AG20443 (cell line): ENCODE measurements at regions not wholly inside any gene's neighbourhood (a gene's known extent, or its start where the extent isn't known, plus 50 kb on each side); places are given as distances from the start of the nearest gene placed in this dataset.
"Not testable (repeated sequence)": the region's sequence is repeated elsewhere in the genome, so short reads cannot be mapped to it uniquely, and the experiment has no call there.

ENCODE experiments used
- DNase-seq: peaks from one replicate; pipeline ENCODE4 v3.0.0; 2012; ENCODE audit warnings: low spot score, mixed read lengths

DNA sequence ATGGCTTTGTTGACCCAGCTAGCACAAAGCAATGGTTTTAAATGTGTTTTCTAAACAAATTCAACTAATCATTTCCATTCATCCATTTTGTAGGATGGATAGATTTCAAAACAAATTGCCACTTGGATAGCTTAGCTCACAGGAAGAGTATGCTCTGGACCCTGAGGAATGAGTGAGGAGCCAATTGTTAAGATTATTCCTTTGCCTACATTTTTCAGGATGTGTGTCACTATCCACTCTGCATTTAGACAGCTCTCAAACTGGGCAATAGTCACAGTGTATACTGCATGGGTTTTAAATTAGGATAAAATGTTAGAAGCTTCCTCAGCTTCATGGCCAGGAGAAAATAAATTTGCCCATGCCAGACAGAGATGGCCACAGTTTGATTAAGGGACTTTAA, 605.6 kb upstream of the TEX47 start:
- DNase-seq, result peak; percentile 5

DNA sequence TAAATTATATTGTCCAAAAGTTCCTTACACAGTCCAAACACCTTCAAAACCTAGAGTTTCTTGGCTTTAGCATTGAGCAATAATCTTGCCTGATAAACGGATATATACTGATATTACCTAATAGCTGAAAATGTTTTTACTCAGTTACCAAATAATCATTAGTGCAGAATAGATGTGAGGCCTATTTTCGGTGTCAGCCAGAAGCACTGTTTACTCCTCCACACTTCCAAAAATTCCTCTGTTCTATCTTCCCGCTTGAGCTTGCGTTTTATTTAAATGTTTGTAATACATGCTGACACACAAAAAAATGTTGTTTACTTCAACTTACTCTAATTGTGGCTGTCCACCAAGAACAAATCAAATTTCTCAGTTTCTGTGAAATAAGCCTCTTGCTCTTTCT, 606.2 kb upstream of the TEX47 start:
- DNase-seq, result no peak

DNA sequence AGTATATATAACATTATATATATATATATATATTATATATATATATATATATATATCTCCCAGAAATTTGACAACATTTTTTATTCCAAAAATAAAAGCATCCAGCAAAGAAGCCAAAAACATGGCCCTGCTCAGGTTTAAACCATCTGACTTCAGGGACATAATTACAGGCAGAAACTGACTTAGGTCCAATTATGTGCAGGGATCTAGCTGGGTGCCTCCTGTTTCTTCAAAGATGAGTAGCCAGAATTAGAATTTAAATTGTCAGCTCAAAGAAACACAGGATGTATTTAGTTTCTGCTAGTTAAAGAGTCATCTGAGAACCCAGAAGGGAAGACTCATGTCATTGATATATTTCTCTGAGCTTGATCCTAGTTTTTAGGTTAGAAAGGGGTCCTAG, 656.4 kb upstream of the TEX47 start:
- no peak for DNase-seq

DNA sequence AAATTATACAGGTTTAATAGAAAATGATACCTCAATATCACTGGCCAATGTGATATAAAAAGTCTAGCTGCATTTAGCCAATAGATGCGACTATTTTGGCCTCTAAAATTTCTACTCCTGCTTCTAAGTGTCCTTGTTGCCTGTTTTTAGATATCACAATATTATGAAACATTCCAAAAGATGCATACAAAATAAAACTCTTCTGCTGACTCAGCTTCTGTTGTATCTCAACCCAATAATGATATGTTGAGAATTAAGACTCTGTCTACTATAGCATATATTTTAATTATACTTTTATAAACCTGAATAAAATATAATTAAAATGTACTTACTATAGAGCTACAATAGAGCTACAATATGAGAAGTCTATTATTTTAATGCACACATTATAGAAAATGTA, 661.0 kb upstream of the TEX47 start:
- no peak for DNase-seq

DNA sequence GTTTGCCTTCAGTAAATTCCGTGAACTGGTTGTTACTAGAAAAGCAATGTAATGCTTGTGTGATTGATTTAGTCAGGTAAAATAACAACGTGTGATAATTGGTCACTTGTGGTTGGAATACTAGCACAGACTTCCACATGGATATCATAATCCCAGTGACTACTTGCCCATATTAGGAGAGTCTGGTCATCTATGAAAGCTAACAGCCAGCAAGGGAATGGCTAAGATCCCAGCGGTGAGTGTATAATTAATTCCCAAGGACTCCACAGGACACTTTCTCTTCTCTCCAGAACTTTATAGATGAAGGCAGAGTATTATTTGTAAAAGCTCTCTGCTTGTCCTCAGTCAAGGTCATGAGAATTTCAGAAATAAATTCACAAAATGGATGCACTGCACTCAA, 662.6 kb upstream of the TEX47 start:
- DNase-seq, result no peak

DNA sequence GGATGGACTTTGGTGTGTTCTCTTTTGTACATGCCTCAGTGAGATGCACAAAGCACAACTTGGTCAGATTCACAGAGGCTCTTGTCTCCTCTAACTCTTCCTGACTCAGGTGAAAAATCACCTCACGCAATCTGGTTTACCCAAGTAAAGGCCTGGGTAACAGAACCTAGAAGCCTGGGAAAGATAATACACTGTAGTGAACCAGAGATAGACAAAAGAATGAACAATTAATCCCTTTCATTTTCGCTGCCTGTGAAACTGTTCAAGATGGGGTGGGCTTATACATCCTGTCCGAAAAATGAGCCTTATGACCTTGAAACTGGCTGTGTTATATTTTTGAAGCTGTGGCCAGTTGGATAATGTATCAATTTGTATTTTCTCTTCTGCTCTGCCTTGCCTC, 678.9 kb upstream of the TEX47 start:
- no peak for DNase-seq

DNA sequence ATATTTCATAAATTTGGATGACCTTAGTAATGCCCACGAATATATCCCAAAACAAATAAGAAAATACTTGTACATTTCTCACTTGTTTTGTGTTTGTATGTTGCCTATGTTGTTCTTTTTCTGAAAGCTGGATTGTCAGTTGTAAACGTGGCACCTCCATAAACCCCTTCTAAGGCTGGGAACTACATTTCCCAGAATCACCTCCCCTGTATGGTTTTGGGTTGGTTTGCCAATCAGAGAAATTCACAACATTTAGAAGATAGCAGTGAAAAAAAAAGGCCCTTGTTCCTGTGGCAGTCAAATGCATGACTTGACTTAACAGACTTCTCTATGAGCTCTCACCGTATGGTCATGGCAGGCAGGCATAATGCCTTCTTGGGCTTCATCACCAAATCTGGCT, 676.3 kb upstream of the STEAP1 start:
- no peak for DNase-seq

DNA sequence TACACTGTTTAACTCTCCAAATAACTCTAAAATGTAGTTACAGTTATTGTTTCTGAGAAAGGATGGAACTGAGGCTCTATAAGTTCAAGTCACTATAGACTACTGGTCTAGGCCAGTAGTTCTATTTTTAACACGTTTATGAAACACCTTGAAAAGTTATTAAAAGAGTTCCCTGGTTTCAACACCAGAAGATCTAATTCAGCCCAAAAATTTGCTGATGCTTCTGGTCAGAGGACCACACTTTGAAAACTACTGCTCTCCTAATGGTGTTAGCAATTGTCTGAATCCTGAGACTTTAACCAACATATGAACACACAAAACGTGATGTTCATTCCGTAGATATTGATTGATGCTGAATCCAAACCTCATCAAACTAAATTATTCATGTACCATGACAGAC, 658.6 kb upstream of the STEAP1 start:
- no peak for DNase-seq

DNA sequence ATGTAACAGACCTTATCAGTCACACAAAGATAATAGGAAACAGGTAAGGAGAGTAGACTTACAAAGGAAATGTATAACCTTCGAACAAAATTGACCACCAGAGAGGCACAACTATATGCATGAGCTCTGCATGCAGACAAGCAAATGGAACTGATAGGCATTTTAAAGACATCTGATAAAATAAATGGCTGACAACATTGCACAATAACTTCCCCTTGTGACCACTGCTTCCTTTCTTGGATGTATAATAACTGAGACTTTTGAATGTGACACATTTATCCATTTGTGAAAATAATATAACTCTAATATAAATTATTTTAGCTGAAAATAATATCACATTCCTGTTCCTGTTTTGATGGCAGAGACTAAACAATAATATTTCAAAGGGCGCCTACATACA, 654.2 kb upstream of the STEAP1 start:
- DNase-seq, result no peak

DNA sequence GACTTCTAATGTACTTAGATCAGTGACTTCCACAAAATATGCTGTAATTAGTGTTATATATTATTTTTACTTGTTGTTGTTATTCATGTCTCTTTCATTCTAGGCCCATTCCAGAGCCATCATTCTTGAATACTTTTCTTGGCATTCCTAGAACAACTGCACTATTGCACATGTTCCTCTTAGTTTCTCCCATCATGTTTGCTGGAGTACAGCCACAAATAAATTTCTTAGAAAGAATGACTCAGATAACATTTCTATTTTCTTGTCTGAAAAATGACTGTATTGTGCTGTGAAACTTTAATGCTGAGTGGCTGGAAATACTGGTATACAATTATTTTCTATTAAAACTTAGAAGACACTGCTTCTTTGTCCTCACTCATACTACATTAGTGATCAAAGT, 651.0 kb upstream of the STEAP1 start:
- no peak for DNase-seq

DNA sequence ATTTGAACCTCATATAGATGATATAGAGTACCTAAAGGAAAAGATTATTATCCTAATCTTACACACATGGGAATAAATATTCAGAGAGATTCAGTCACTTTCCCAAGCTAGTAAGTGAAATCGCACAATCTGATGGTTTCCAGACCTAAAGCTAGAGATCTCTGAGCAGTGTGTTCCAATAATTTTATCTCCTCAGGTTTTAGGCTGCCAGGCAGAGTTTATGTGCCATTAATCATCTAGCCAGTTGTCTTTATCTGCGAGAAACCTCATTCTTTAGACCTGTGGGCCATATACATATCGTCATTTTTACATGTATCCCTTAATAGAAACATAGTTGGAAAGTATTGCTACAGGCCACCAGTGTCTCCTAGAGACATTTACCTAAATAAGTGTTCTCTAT, 647.2 kb upstream of the STEAP1 start:
- no peak for DNase-seq

DNA sequence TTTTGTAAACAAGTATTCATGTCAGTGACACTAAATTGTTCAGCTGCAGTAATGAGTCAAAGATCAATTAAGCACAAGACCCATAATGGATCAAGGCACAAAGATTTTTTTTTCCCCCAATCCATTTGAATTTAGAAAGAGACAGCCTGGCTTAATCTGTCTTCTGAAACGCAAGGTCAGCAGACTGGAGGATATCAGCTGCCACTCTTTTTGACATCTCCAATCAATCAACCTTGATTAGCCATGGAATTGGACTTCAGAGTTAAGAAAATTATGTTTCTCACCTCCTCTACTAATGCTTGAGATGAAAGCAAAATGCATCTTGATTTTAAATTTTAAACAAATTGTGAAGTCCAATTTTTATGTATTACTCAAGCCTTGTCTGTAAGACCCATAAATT, 642.4 kb upstream of the STEAP1 start:
- no peak for DNase-seq

DNA sequence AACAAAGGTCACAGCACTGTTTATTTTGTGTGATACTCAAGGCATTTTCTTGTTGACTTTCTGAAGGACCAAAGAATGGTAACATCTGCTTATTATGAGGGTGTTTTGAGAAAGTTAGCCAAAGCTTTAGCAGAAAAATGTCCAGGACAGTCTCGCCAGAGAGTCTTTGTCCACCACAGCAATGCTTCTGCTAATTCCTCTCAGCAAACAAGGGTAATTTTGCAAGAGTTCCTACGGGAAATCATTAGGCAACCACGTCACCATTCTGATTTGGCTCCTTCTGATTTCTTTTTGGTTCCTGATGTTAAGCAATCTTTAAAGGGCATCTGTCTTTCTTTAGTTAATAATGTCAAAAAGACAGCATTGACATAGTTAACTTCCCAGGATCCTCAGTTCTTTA, 639.3 kb upstream of the STEAP1 start:
- DNase-seq, result no peak

DNA sequence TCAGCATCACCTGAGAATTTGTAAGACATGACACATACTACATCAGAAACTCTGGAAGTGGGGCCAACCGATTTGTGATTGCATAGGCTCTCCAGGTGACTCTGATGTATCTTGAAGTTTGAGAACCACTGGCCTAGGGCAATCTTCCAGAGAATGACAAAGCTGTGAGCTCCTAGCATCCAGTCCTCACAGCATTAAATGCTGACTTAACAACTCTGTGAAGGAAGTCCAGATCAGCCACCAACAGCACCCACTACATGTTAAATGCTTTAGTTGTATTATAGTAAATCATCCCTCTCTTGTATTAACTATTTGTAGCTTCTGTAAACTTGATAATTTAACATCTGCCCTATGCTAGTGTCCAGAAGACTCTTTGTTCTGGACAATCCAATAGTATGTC, 636.5 kb upstream of the STEAP1 start:
- no peak for DNase-seq

DNA sequence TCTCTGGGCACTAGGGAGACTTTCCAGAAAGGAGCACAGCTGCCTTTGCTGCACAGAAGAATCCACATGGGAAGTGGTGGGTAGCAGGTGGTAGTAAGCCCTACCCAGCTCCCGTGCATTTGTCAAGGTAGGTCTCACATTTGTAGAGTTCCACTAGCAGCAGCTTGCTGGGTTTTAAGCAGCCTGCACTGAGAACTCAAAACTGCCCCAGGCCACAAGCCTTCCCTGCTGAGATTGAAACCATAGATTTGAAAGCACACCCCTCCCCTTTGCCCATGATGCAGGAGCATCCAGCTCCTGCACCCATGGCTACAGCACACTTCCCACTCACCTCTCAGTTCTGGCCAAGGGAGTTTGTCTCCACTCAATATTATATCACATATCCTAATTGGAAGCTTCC, 604.5 kb upstream of the STEAP1 start:
- DNase-seq, result no peak

DNA sequence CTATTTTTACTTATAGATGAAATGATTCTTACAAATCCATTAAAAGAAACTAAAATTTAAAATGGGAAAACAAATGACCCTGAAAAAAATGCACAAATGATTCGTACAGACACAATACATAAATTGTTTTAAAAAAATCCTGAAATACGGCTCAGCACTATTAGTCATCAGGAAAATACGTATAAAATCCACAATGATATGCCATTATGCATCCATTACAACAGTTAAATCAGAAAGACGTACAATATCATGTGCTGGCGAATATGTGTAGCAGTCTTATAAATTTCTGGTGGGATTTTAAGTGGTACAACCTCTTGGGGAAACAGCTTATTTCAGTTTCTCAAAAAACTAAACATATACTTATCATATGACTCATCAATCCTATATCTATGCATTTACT, 600.1 kb upstream of the STEAP1 start:
- DNase-seq, result no peak

DNA sequence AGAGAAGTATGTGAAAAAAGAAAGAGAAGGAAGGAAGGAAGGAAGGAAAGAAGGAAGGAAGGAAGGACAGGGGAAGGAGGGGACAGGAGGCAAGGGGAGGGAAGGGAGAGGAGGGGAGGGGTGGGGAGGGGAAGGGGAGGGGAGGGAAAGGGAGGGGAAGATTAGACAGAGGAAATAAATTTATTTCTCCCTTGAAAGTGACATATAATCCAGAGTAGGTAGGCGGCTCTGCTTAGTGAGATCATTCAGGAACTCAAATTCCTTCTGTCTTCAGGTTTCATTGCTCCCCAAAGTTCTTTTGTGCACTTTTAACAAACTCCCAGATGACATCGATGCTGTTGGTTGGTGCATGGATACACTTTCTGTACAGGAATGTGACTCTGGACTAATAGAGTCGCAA, 594.7 kb upstream of the STEAP1 start:
- DNase-seq, result no peak

DNA sequence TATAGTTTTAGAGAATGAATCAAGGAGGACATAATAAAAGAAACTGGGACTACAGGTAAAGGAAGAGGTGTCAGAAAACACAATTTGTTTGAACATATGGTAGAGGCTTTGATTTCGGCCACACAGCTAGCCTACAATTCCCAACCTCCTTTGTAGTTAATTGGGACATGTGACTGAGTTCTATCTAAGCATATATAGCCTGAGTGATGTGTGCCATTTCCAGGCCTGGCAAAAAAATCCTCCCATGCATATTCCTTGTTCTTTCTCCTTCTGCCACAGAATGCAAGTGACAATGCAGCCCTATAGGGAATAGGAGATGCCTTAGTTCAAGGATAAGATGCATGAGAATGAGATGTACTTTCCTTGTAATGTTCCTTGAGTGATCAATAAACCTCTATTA, 590.7 kb upstream of the STEAP1 start:
- no peak for DNase-seq

DNA sequence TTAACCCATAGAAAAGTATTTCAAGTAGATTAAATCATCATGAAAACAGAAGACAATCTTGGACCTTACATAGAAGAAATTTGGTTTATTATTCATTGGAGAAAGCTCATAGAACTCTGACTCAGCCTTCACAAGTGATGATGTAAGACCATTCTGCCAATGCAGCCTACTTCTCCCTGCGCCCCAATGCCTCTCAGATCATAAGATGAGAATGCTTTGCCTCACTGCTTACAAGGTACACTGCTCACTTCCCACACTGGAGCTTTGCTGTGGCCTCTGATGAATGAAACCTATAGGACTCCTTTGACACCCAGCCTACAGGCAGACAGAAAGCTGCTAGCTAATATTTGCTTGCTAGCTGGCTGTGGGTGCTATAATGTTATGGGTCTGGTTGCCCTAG, 569.4 kb upstream of the STEAP1 start:
- DNase-seq, result no peak

DNA sequence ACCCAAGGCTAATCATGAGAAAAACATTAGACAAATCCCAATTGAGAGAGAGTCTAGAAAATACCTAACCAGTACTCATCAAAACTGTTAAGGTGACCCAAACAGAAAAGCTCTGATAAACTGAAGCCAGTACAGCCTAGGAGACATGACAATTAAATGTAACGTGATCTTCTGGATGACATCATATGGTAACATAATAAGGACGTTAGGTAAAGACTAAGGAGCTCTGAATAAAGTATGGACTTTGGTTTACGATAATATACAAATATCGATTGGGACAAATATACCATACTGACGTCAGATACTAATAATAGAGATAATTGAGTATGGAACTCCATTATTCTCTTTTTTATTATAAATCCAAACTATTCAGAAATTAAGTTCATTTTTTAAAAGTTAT, 561.1 kb upstream of the STEAP1 start:
- no peak for DNase-seq

DNA sequence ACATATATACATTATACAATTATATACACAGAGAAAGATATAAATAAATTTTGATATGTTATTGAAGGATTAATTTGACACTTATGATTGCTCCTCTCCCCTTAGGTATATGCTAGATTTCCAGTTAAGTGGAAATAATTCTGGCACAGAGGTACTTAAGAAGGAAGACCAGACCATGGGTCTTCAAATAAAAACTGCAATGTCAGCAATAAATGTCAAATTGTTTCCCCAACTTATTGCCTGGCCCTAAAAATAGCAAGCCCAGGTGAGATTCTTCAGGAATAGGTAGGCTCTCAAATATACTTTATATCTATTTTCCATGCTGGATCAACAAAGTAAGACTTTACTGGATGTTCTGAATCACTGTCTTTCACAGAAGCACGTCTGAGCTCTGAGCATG, 551.3 kb upstream of the STEAP1 start:
- no peak for DNase-seq

DNA sequence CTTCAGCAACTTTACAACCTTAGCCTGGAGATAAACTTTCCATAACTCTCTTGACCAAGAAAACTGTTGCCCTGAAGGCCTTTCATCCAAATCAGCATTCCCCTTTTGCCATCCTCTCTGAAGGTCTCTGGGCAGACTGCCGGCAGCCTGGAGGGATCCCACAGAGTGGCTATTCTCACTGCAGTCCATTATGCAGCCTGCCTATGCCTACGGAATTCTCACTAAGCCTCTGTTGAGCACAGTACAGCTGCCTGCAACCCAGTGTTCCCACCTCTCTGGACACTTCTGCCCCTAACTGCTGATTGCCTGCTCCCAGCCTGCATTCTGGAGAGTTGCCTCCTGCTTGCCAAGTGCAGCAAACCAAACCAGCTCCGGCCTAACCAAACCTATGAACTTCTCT, 548.9 kb upstream of the STEAP1 start:
- no peak for DNase-seq

DNA sequence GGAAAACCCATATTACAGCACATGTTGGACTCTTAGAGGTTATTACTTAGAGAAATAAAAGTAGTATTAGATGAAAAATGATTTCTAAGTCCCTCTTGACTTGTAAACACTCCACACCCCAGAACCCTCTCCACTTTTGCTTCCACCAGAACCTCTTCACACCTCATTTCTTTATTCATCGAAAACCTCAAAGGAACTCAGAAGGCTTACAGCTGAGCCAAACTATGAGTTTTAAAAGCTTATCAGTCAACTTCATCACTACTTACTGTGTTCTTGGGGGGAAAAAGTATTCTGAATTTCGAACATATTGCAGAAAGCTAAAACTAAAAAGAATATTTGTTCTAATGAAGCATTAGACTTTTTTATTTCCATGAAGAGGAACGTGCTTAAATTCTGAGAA, 547.8 kb upstream of the STEAP1 start:
- DNase-seq, result no peak

DNA sequence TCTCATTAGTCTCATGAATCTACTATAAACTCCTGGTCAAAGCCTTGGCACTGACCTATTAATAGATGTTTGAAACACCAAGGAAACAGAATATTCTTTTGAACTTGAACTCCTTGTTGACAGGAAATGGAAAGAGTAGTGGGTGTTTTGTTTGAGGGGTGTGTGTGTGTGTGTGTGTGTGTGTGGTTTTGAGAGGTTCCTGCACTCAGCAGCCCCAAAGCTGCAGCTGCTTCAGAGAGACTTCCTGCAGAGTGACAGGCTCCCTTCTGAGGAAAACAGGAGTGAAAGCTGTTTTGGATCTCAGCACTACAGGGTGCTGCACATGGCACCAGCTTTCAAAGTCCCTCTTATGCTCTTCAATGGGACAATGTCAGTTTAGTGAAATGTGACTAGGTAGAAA, 546.5 kb upstream of the STEAP1 start:
- DNase-seq, result no peak

DNA sequence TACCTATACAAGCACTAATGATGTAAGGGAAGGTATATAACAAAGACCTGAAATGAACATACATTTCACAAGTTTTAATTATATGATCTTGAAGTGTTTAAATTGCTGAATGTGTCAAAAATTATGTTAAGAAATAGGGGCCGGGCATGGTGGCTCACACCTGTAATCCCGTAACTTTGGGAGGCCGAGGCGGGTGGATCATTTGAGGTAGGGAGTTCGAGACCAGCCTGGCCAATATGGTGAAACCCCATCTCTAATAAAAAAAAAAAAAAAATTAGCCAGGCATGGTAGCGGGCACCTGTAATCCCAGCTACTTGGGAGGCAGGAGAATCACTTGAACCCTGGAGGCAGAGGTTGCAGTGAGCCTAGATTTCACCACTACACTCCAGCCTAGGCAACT, 537.4 kb upstream of the STEAP1 start:
- DNase-seq, result not testable (repeated sequence)

DNA sequence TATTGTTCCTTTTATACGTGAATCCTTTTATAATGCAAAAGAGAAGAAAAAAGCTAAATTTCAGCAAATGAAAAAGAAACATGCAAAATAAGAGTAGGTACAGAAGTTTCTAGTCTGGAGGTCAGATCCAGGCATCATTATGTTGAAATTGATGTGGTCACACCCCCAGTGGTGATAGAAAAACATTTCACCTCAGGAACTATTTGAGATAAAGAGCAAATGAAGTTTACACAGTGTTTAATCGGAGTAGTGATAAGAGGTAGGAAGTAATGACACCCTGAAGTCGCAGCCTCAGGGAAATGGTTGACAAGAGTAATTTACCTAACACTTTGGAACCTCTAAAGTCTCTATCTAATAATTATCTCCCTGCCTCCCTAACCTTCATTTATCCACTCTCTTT, 536.0 kb upstream of the STEAP1 start:
- no peak for DNase-seq
